HG02610 (cell line): ENCODE measurements at regions not wholly inside any gene's neighbourhood (a gene's known extent, or its start where the extent isn't known, plus 50 kb on each side); places are given as distances from the start of the nearest gene placed in this dataset.
A peak's percentile ranks its signal among the peaks of the same experiment; 100 is the strongest.

Experiments
- ATAC-seq: cut with Tn5 transposase; IDR thresholded peaks from one replicate; pipeline ENCODE4 v1.9.1; 2021; ENCODE audit warnings: mild to moderate bottlenecking, moderate library complexity; ENCODE audit not compliant: unreplicated experiment

DNA sequence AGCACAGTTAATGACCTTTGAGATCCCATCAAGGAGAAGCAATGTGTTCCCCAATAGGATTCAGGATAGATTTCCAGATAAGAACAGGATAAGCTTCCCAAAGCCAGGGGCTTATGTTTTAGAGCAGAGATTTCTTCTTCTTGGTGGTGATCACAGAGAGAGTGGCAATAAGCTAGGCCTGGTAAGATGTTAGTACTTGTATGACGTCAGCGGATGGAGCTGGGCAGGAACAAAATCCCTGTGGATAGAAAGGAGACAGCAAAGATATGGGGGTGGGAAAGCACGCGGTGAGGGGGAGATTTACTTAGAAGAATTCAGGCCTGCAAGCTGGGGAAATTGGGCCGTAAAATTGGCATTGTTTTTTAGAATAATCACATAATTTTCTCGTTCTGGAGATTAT, 323.0 kb downstream of the MTX2 start:
- no peak for ATAC-seq

- ATAC-seq = no peak
These were observed 326.7 kb downstream of the MTX2 start for GRCh38 chr2:176595986-176596385.

DNA sequence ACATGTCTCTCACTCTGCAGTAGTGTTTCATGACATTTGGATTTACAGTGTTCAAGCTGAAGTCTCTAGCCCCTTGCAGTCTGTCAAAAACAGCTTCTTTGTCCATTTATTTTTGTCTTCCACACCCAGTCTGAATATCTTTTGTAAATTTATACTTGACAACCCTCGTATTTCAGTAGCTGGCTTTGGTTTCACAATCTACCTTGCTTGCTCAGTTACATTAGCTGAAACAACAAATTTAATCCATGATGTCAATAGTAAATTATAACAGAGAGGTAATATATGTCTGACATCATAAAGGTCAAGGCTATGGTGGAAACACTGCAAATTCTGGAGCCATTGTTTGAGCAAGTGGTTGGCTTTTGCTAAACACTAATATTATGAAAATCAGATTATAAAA, 328.7 kb downstream of the MTX2 start:
- ATAC-seq = no peak

DNA sequence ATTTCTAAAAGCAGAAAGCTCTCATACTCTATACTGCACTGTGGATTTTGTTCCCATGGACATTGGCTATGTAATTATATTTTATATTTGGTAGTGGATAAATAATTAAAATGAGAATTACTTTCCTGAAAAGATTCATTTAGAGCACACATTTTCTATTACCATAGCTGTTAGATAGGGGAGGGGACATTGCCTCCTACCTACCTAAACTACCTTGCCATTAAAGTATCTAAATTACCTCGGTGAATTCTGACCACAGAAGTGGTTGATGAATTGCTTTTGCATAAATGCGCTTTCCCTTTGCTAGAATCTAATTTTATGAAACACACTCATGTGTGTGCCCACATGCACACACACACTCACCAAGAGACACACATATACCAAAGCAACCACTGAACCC, 329.1 kb downstream of the MTX2 start:
- no peak for ATAC-seq

DNA sequence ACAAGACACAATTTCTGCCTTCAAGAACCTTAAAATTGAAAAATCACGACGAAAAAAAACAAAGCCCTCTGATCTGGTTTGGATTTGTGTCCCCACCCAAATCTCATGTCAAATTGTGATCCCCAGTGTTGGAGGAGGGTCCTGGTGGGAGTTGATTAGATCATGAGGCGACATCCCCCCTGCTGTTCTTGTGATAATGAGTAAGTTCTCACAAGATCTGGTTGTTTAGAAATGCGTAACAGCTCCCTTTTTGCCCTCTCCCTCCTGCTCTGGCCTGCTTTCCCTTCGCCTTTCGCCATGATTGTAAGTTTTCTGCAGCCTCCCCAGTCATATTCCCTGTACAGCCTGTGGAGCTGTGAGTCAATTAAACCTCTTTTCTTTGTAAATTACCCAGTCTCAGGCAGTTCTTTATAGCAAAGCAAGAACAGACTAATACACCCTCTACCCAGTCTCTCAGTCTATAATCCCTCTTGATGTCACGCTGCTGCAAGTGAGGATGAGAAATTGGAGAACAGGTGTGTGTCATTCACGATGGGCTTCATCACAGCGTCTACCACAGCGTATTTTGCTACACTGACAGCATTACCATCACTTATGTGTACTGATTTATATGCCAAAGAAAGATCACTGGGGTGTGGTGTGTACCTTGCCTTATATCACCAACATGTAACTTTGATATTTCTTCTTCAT, 330.7 kb downstream of the MTX2 start:
- ATAC-seq = no peak

GRCh38 chr2:176601066-176601465, 331.8 kb downstream of the MTX2 start:
- no peak for ATAC-seq

GRCh38 chr2:176612036-176612435, 342.8 kb downstream of the MTX2 start:
- ATAC-seq = no peak

- no peak for ATAC-seq
These were observed 343.5 kb downstream of the MTX2 start for GRCh38 chr2:176612736-176613135.

- no peak for ATAC-seq
These were observed 344.2 kb downstream of the MTX2 start for GRCh38 chr2:176613323-176613987.

- no peak for ATAC-seq
These were observed 344.8 kb downstream of the MTX2 start for GRCh38 chr2:176614049-176614448.

- ATAC-seq = no peak
These were observed 345.7 kb downstream of the MTX2 start for GRCh38 chr2:176614930-176615329.

DNA sequence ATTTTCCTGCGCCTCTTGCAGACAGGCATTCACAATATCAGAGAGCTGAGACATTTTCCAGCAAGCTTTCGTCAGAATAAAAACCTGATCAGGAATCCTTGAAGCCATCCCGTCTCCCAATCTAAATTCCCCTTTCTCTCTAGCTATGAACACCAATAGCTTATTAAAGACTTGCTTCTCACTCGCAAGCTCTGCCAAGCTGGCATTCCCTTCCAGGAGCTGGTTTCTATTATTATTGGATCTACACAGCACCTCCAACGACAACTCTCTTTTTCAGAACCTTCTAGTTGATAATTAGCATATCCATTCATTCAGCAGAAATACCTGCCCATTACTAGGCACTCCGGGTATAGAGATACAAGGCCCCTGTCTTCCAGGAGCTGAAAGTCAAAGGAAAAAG, 350.3 kb downstream of the MTX2 start:
- ATAC-seq = no peak

GRCh38 chr2:176621350-176621749, 352.1 kb downstream of the MTX2 start:
- ATAC-seq = no peak

DNA sequence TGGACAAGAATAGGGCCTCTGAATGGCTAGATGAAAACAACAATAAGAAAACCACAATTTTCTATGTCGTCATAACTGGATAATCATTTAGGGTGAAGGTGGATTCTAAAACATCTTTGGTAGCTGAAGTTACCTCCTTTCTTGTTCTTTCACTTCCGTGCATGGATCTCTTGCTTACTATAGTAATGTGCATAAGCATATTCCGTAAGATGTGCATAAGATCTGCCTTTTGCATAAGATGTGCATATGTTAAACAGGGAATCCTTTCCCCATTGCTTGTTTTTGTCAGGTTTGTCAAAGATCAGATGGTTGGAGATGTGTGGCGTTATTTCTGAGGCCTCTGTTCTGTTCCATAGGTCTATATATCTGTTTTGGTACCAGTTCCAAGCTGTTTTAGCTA, 353.6 kb downstream of the MTX2 start:
- no peak for ATAC-seq

DNA sequence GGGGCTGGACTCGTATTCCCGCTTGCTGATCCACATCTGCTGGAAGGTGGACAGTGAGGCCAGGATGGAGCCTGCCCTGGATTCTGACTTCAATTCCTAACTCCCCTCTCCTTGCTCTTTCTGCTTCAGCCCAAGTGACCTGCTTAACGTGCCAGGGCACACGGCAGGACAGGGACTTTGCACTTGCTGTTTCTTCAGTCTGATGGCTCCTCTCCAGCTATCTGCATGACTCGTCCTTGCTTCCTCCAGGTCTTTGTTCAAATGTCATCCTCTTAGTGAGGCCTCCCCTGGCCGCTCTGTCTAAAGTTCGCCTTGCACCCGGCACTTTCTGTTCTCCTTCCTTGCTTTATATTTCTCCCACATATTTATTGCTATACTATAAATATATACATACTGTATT, 357.6 kb downstream of the MTX2 start:
- ATAC-seq = no peak

- ATAC-seq = no peak
These were observed 359.2 kb downstream of the MTX2 start for GRCh38 chr2:176628438-176628837.

DNA sequence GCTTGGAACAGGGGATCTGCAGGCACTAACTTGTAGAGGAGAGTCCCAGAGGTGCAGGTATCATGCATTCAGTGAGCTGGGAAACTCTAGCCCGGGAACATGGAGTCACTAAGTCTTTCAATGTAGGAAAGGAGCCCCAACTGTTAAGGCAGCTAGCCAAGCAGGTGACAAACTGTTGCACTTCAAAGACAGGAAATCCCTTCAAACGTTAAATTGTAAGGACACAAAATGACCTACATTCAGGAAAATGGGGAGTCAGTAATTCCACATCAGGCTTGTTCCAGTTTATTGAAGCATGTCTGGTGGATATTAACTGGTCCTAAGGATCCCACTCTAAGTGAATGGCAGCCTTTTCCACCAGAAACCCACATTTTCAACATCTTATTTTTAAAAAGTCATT, 364.5 kb downstream of the MTX2 start:
- ATAC-seq = no peak

DNA sequence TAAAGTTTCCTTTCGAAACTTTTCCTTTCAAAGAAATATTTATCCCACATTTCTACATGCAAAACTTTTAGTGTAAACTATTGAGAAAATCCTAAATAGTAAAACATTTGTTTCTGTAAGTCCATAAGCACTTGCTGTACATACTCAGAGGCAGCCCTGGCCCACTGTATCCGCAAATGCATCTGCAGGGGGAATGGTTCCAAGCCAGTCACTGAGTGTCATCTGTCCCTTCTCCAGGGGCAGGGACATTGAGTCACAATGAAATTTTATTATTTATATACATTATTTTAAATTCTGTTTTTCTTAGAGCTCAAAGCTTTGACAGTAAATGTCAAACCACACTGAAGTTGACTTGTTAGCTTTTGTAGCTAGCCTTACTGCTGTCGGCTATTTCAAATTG, 367.2 kb downstream of the MTX2 start:
- ATAC-seq = no peak

DNA sequence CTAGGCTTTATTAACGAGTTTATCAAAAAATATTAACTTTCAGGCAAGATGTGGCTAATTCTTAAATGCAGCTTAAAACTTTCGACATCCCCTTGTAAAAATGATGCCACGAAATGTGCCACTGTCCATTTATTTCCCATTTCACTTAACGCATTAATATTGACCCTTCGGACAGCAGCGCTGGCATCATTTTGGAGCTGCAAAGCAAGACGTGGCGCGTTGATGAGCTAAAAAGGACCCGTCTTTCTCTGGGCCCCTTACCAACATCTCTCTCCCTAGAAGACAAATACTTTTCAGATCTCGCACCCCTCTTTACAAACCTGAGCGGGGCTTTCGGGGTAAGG, 367.9 kb downstream of the MTX2 start:
- ATAC-seq = no peak

- peak; percentile 25 for ATAC-seq
These were observed 368.4 kb downstream of the MTX2 start for GRCh38 chr2:176637486-176638166.

DNA sequence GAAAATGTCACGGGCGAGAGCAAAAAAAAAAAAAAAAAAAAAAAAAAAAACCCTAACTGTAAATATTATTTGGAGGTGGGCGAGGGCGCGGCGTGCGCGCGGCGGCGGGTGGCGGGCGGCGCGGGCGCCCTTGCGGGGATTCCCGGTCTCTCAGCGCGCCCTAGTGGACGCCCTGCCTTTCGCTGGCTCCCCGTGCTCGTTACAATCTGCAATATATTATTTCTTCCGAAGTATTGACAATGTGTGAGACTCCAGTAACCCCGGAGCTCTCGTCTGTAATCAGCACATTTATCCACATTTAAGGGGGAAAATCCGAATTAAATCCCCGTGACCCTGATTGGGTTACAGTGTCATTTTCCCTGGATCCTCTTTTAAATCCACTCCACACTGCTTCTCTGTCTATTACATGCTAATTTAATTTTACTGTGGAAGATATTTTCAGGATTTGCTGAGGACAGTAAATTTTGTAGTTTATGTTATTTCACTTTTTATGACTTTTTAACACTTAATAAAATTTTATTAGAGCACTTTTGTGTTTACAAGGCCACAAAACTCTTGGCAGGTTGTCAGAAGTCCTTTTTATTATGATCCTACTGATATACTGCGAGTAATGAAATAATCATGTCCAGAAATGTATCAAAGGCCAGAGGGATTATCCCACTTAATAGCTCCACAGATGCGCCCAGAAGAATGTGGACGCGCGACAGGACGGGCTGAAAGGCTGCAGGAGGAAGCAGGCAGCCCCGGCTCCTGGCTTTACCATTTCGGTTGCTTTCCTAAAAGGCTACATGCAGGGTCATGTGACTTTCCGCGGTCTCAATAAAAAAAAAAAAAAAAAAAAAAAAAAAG, 369.1 kb downstream of the MTX2 start:
- ATAC-seq = peak; percentile 83

DNA sequence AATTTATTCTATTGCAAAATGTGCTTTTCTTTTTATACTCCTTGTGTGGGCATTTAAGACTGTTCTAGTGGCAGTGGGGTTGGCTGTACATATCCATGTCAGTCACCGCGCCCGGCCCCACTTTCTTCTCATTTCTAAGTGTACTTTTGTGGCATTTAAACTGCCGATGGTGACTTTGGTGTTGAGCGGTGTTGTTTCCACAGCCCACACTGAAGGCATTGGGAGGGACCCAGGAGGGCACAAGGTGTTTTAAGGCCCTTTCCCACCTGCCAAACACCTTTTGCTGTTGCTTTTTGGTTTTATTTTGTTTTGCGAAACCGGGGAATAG, 369.7 kb downstream of the MTX2 start:
- no peak for ATAC-seq
